Heart left ventricle (tissue), 16 donors: ENCODE measurements at regions not wholly inside any gene's neighbourhood (a gene's known extent, or its start where the extent isn't known, plus 50 kb on each side); places are given as distances from the start of the nearest gene placed in this dataset.

Source experiments
- ATAC-seq, 4 donors: fragments of 200-7000 bp; cut with Tn5 transposase; one replicate each; pipeline ENCODE4 v1.9.1; 2020 to 2022; ENCODE audit warnings: moderate library complexity in 4 of 4, mild to moderate bottlenecking in 3 of 4, moderate number of reproducible peaks in 1 of 4
- DNase-seq, 5 donors: peaks; one replicate each; pipeline ENCODE4 v3.0.0-alpha.2; 2020
- H3K27ac ChIP-seq, 12 donors: fragments of 200-600 bp; sonication (generic) in 4 of 12; one replicate each; pipeline versions ENCODE4 v1.5.0 to v1.8.0; 2016 to 2022; ENCODE audit warnings: mild to moderate bottlenecking in 2 of 12
- H3K27me3 ChIP-seq, 9 donors: fragments of 200-600 bp; sonication (generic) in 2 of 9; one replicate each; pipeline versions ENCODE4 v1.5.1 to v1.8.0; 2016 to 2022; ENCODE audit warnings: mild to moderate bottlenecking in 3 of 9
- H3K36me3 ChIP-seq, 9 donors: fragments of 200-600 bp; sonication (generic) in 2 of 9; one replicate each; pipeline versions ENCODE4 v1.5.0 to v1.8.0; 2018 to 2022; ENCODE audit warnings: mild to moderate bottlenecking in 2 of 9
- H3K4me1 ChIP-seq, 12 donors: fragments of 200-600 bp; sonication (generic) in 4 of 12; one replicate each; pipeline versions ENCODE4 v1.5.0 to v1.8.0; 2016 to 2022; ENCODE audit warnings: mild to moderate bottlenecking in 3 of 12
- H3K4me3 ChIP-seq, 12 donors: fragments of 200-600 bp; sonication (generic) in 4 of 12; one replicate each; pipeline versions ENCODE4 v1.5.0 to v1.8.0; 2017 to 2022; ENCODE audit warnings: mild to moderate bottlenecking in 9 of 12, moderate library complexity in 4 of 12
- H3K9me3 ChIP-seq, 12 donors: fragments of 200-600 bp; sonication (generic) in 4 of 12; one replicate each; pipeline versions ENCODE4 v1.5.0 to v1.8.0; 2016 to 2022; ENCODE audit warnings: mild to moderate bottlenecking in 1 of 12
- CTCF ChIP-seq, 12 donors: fragments of 200-600 bp; sonication (generic) in 4 of 12; IDR thresholded peaks; one replicate each; pipeline versions ENCODE4 v1.5.0 to v1.8.0; 2018 to 2022; ENCODE audit warnings: antibody characterized with exemption in 12 of 12, mild to moderate bottlenecking in 5 of 12
- POLR2A ChIP-seq, 2 donors: fragments of 450-650 bp; IDR thresholded peaks; one replicate each; pipeline ENCODE4 v1.6.1; 2017; ENCODE audit warnings: antibody characterized with exemption in 2 of 2, mild to moderate bottlenecking in 2 of 2, moderate library complexity in 2 of 2
- WGBS, 4 donors: extraction: QIAGEN DNeasy Blood & Tissue Kit in 2 of 4; methylation state at CpG; one replicate each; pipeline versions ENCODE4 v1.1.5 to v1.1.7; 2013 to 2018; 5-methylcytosine and 5-hydroxymethylcytosine counted together
- intact Hi-C, 10 donors: fragments of 100-400 bp; cut with DNase I; formaldehyde crosslinking; loops; one replicate each; pipeline versions ENCODE4 v1.11.1 to v1.14.2; 2022
- donor health status: ischemic (EF 13 %, LVEDD 7.1; RV severe dilation, severe dysfunction).
- donor health status: healthy with polysubstance abuse.
- donor health status: DM: no; HTN: yes; CAD: no.
- donor health status: DM: no; HTN: no; CAD: no.
- donor health status: ischemic (EF 25% LVEDD 6.9; RV normal size, moderate dysfunction).
- donor health status: ischemic (EF 25% LVEDD 5.7; RV mildly dilated, moderate dysfunction).
- donor health status: healthy.
- donor health status: DM: yes; HTN: yes; CAD: no.
- donor health status: ischemic (EF 35%, LVEDD 5.7; RV mildly dilated, moderate dysfunction).
- donor health status: nonischemic (EF 11% LVEDD 7.7; RV severe dilation, severe dysfunction).
- donor health status: DM: yes; HTN: yes; CAD: no.
- donor health status: PGD.
- donor health status: ischemic (EF 29% LVEDD 5.4; RV normal size, mild dysfunction).
- donor health status: nonischemic (EF 23%, LVEDD 6.1; RV moderate dilation, normal function).

GRCh38 chr3:162012633-162013032 is 516.0 kb downstream of the OTOL1 start:
- no peaks in the 10 kb centered on the region for H3K36me3 ChIP-seq
- H3K4me3 ChIP-seq: no peak overlapping the region
- DNase-seq: no peak
- peaks cover 0 to 4% (median 0%) of the 10 kb centered on the region in 12 donors for H3K9me3 ChIP-seq
- ATAC-seq: no peak
- TF ChIP-seq CTCF (IDR thresholded peaks at IDR 0.05): no peak
- TF ChIP-seq POLR2A (IDR thresholded peaks at IDR 0.05): no peak
- no peaks in the 10 kb centered on the region for H3K27me3 ChIP-seq
- WGBS, 4 donors: 75 to 80% (median 77%) methylated on average over 3 of the region's 3 CpGs
- no peaks in the 10 kb centered on the region for H3K4me1 ChIP-seq
- intact Hi-C loops: no loop called here
- H3K27ac ChIP-seq: no peak overlapping the region

- DNase-seq (no peak), ATAC-seq (no peak)
- Histone ChIP-seq H3K36me3 (no peaks in the 10 kb centered on the region), H3K4me3 (no peak overlapping the region), H3K27ac (no peak overlapping the region), H3K27me3 (no peaks in the 10 kb centered on the region), H3K4me1 (no peaks in the 10 kb centered on the region), H3K9me3 (no peaks in the 10 kb centered on the region)
- TF ChIP-seq CTCF (IDR thresholded peaks at IDR 0.05): no peak
- TF ChIP-seq POLR2A (IDR thresholded peaks at IDR 0.05): no peak
- 90 to 93% (median 93%) methylated on average over 5 of the region's 5 CpGs for WGBS, 4 donors
- intact Hi-C loops: no loop called here
Observed at GRCh38 chr3:162014284-162014683, 517.7 kb downstream of the OTOL1 start.

GRCh38 chr3:162015856-162016255 is 519.2 kb downstream of the OTOL1 start:
- no peaks in the 10 kb centered on the region for H3K4me1 ChIP-seq
- H3K4me3 ChIP-seq: no peak overlapping the region
- no peak for TF ChIP-seq POLR2A (IDR thresholded peaks at IDR 0.05)
- no peak for TF ChIP-seq CTCF (IDR thresholded peaks at IDR 0.05)
- DNase-seq (no peak), ATAC-seq (no peak)
- H3K36me3 ChIP-seq: no peaks in the 10 kb centered on the region
- no peaks in the 10 kb centered on the region for H3K27me3 ChIP-seq
- no peaks in the 10 kb centered on the region for H3K9me3 ChIP-seq
- no peak overlapping the region for H3K27ac ChIP-seq
- intact Hi-C loops: no loop called here

- no peaks in the 10 kb centered on the region for H3K4me1 ChIP-seq
- intact Hi-C loops: no loop called here
- H3K4me3 ChIP-seq: no peak overlapping the region
- ATAC-seq (no peak), DNase-seq (no peak)
- no peaks in the 10 kb centered on the region for H3K36me3 ChIP-seq
- H3K27ac ChIP-seq: no peak overlapping the region
- H3K9me3 ChIP-seq: no peaks in the 10 kb centered on the region
- TF ChIP-seq CTCF (IDR thresholded peaks at IDR 0.05) (no peak), POLR2A (IDR thresholded peaks at IDR 0.05) (no peak)
- H3K27me3 ChIP-seq: no peaks in the 10 kb centered on the region
- WGBS, 4 donors: 70 to 92% (median 81%) methylated on average over 1 of the region's 1 CpG
Observed at GRCh38 chr3:162019817-162020216, 523.2 kb downstream of the OTOL1 start.
